A673 (cell line): ENCODE measurements at regions not wholly inside any gene's neighbourhood (a gene's known extent, or its start where the extent isn't known, plus 50 kb on each side); places are given as distances from the start of the nearest gene placed in this dataset.

Experiments
- BruUV-seq: library from RNA; stranded (reverse); fragments of 400-500 nt; replicated peaks from 2 replicates; lab custom pipeline; 2021; lab: Mats Ljungman, UMichigan
- CTCF ChIA-PET: fragments of 300-600 bp; sonication (Branson Sonifier 250); formaldehyde crosslinking; loops from one replicate; lab custom pipeline; 2022; ENCODE audit warnings: antibody characterized with exemption; lab: Charles Lee
- POLR2A ChIA-PET: fragments of 300-600 bp; sonication (Branson Sonifier 250); formaldehyde crosslinking; loops from one replicate; lab custom pipeline; 2022; ENCODE audit warnings: antibody characterized with exemption; ENCODE audit not compliant: low non-redundant PET; lab: Charles Lee
- DNase-seq: peaks from one replicate; pipeline ENCODE4 v3.0.0-alpha.2; 2015; ENCODE audit warnings: low spot score
- H3K27ac ChIP-seq: fragments of 200-600 bp; sonication (generic); 2 replicates; pipeline ENCODE4 v1.5.1; 2016; ENCODE audit warnings: mixed run types, low read depth, mild to moderate bottlenecking, mixed read lengths, antibody characterized with exemption, low read length; ENCODE audit not compliant: poor library complexity, severe bottlenecking
- H3K27me3 ChIP-seq: fragments of 200-600 bp; sonication (generic); replicated peaks from 2 replicates; pipeline ENCODE4 v1.6.1; 2017; ENCODE audit warnings: mixed run types, low read depth, mild to moderate bottlenecking, mixed read lengths, antibody characterized with exemption, low read length; ENCODE audit not compliant: insufficient read depth, poor library complexity
- H3K36me3 ChIP-seq: fragments of 200-600 bp; sonication (generic); 2 replicates; pipeline ENCODE4 v1.6.1; 2016; ENCODE audit warnings: mixed run types, mild to moderate bottlenecking, mixed read lengths, antibody characterized with exemption, low read length; ENCODE audit not compliant: insufficient read depth, poor library complexity, severe bottlenecking
- H3K4me1 ChIP-seq: fragments of 200-600 bp; sonication (generic); 2 replicates; pipeline ENCODE4 v1.6.1; 2017; ENCODE audit warnings: mixed run types, mild to moderate bottlenecking, mixed read lengths, antibody characterized with exemption, low read length; ENCODE audit not compliant: insufficient read depth, poor library complexity, severe bottlenecking
- H3K4me3 ChIP-seq: fragments of 200-600 bp; sonication (generic); 2 replicates; pipeline ENCODE4 v1.5.1; 2016; ENCODE audit warnings: low read depth, mixed run types, mild to moderate bottlenecking, mixed read lengths, low read length; ENCODE audit not compliant: poor library complexity, severe bottlenecking
- H3K9me3 ChIP-seq: fragments of 200-600 bp; sonication (generic); 2 replicates; pipeline ENCODE4 v1.6.1; 2016; ENCODE audit warnings: mixed run types, low read depth, mild to moderate bottlenecking, mixed read lengths, antibody characterized with exemption, low read length; ENCODE audit not compliant: poor library complexity, severe bottlenecking
- CTCF ChIP-seq: fragments of 300-800, 200-600 bp; sonication (generic); conservative IDR thresholded peaks from 2 replicates; pipeline ENCODE4 v1.5.1; 2017; ENCODE audit warnings: low read depth, mild to moderate bottlenecking, antibody characterized with exemption, low read length, moderate library complexity, mixed read lengths
- EZH2 ChIP-seq: fragments of 200-600 bp; sonication (generic); IDR thresholded peaks from 2 replicates; pipeline ENCODE4 v1.6.1; 2017; ENCODE audit warnings: borderline replicate concordance, low read depth, mild to moderate bottlenecking, mixed read lengths, antibody characterized with exemption, low read length; ENCODE audit not compliant: poor library complexity, severe bottlenecking
- intact Hi-C: fragments of 100-400 bp; cut with micrococcal nuclease; formaldehyde crosslinking; loops from one replicate; pipeline ENCODE4 v1.10.0; 2022; ENCODE audit not compliant: unreplicated experiment

- CTCF ChIA-PET: no interaction called here
- no peak for DNase-seq
- no peaks in the 10 kb centered on the region for H3K36me3 ChIP-seq
- BruUV-seq: no TSS peak
- TF ChIP-seq EZH2: no peak
- TF ChIP-seq CTCF: no peak
- no peak overlapping the region for H3K27ac ChIP-seq
- no peaks in the 10 kb centered on the region for H3K4me1 ChIP-seq
- POLR2A ChIA-PET: no interaction called here
- intact Hi-C loops: no loop called here
- no peak overlapping the region for H3K4me3 ChIP-seq
- no peaks in the 10 kb centered on the region for H3K27me3 ChIP-seq
- H3K9me3 ChIP-seq: no peaks in the 10 kb centered on the region
Observed at GRCh38 chr9:16171911-16172310, 619.1 kb downstream of the CCDC171 start.

- H3K9me3 ChIP-seq: no peaks in the 10 kb centered on the region
- no peaks in the 10 kb centered on the region for H3K27me3 ChIP-seq
- ChIA-PET CTCF (no interaction called here), POLR2A (no interaction called here)
- no peak overlapping the region for H3K27ac ChIP-seq
- no peak for DNase-seq
- no TSS peak for BruUV-seq
- H3K36me3 ChIP-seq: no peaks in the 10 kb centered on the region
- TF ChIP-seq EZH2: no peak
- no peak for TF ChIP-seq CTCF
- intact Hi-C loops: no loop called here
- H3K4me3 ChIP-seq: no peak overlapping the region
- no peaks in the 10 kb centered on the region for H3K4me1 ChIP-seq
Observed at GRCh38 chr9:16172796-16173195, 620.0 kb downstream of the CCDC171 start.

GRCh38 chr9:16174915-16175314 is 622.1 kb downstream of the CCDC171 start:
- intact Hi-C loops: no loop called here
- no peak for DNase-seq
- no peaks in the 10 kb centered on the region for H3K9me3 ChIP-seq
- no peaks in the 10 kb centered on the region for H3K27me3 ChIP-seq
- no peaks in the 10 kb centered on the region for H3K4me1 ChIP-seq
- no peak overlapping the region for H3K4me3 ChIP-seq
- CTCF ChIA-PET: no interaction called here
- no peaks in the 10 kb centered on the region for H3K36me3 ChIP-seq
- no peak for TF ChIP-seq CTCF
- no peak for TF ChIP-seq EZH2
- no peak overlapping the region for H3K27ac ChIP-seq
- no TSS peak for BruUV-seq
- POLR2A ChIA-PET: no interaction called here
